Trophoblast cell (in vitro differentiated cells and primary cell): ENCODE measurements at regions not wholly inside any gene's neighbourhood (a gene's known extent, or its start where the extent isn't known, plus 50 kb on each side); places are given as distances from the start of the nearest gene placed in this dataset.
A peak's percentile ranks its signal among the peaks of the same experiment; 100 is the strongest.

Experiments
- DNase-seq, 2 donors: peaks; one replicate each; pipeline ENCODE4 v3.0.0-alpha.2; 2016
- H2AFZ ChIP-seq: 2 replicates; pipeline ENCODE4 v1.6.1; 2013; ENCODE audit warnings: low read length, moderate library complexity, mild to moderate bottlenecking; ENCODE audit not compliant: insufficient read depth, poor library complexity
- H2AK5ac ChIP-seq: 2 replicates; pipeline ENCODE4 v1.6.1; 2013; ENCODE audit warnings: mild to moderate bottlenecking, low read length
- H2BK120ac ChIP-seq: 2 replicates; pipeline ENCODE4 v1.6.1; 2013; ENCODE audit warnings: low read length, mild to moderate bottlenecking, moderate library complexity; ENCODE audit not compliant: insufficient read depth, poor library complexity
- H2BK12ac ChIP-seq: 2 replicates; pipeline ENCODE4 v1.6.1; 2013; ENCODE audit warnings: mild to moderate bottlenecking, low read length, moderate library complexity
- H2BK5ac ChIP-seq: 2 replicates; pipeline ENCODE4 v1.6.1; 2013; ENCODE audit warnings: low read length, low read depth, moderate library complexity, mild to moderate bottlenecking; ENCODE audit not compliant: poor library complexity
- H3K14ac ChIP-seq: 2 replicates; pipeline ENCODE4 v1.6.1; 2013; ENCODE audit warnings: mild to moderate bottlenecking, low read length
- H3K18ac ChIP-seq: 2 replicates; pipeline ENCODE4 v1.6.1; 2013; ENCODE audit warnings: mild to moderate bottlenecking, low read length
- H3K23ac ChIP-seq: 2 replicates; pipeline ENCODE4 v1.6.1; 2013; ENCODE audit warnings: low read length
- H3K27ac ChIP-seq: 2 replicates; pipeline ENCODE4 v1.5.1; 2013; ENCODE audit warnings: low read depth, mild to moderate bottlenecking, inconsistent platforms, low read length, moderate library complexity
- H3K27me3 ChIP-seq: 2 replicates; pipeline ENCODE4 v1.6.1; 2013; ENCODE audit warnings: inconsistent platforms, mild to moderate bottlenecking, low read length, moderate library complexity; ENCODE audit not compliant: insufficient read depth
- H3K36me3 ChIP-seq, 2 experiments: 1 replicate in 1 of 2; 2 replicates in 1 of 2; pipeline ENCODE4 v1.6.1; 2013; ENCODE audit warnings: low read length in 2 of 2, mild to moderate bottlenecking in 2 of 2, moderate library complexity in 1 of 2; ENCODE audit not compliant: insufficient read depth in 2 of 2, control insufficient read depth in 1 of 2
- H3K4ac ChIP-seq: 2 replicates; pipeline ENCODE4 v1.6.1; 2013; ENCODE audit warnings: low read depth, mild to moderate bottlenecking, low read length, moderate library complexity
- H3K4me1 ChIP-seq, 2 experiments: 1 replicate in 1 of 2; 2 replicates in 1 of 2; pipeline ENCODE4 v1.6.1; 2013; ENCODE audit warnings: low read length in 2 of 2, mild to moderate bottlenecking in 2 of 2, moderate library complexity in 1 of 2; ENCODE audit not compliant: insufficient read depth in 2 of 2, control insufficient read depth in 1 of 2
- H3K4me2 ChIP-seq: 2 replicates; pipeline ENCODE4 v1.6.1; 2013; ENCODE audit warnings: inconsistent platforms, mild to moderate bottlenecking, low read length, moderate library complexity
- H3K4me3 ChIP-seq: 2 replicates; pipeline ENCODE4 v1.5.1; 2013; ENCODE audit warnings: mild to moderate bottlenecking, low read depth, low read length, inconsistent platforms
- H3K79me1 ChIP-seq: one replicate; pipeline ENCODE4 v1.6.1; 2013; ENCODE audit warnings: low read length
- H3K79me2 ChIP-seq: 2 replicates; pipeline ENCODE4 v1.6.1; 2013; ENCODE audit warnings: low read length, mild to moderate bottlenecking; ENCODE audit not compliant: control insufficient read depth, insufficient read depth, poor library complexity
- H3K9ac ChIP-seq: 2 replicates; pipeline ENCODE4 v1.6.1; 2013; ENCODE audit warnings: mild to moderate bottlenecking, low read length
- H3K9me3 ChIP-seq: 2 replicates; pipeline ENCODE4 v1.6.1; 2013; ENCODE audit warnings: low read depth, mild to moderate bottlenecking, control low read depth, inconsistent platforms, low read length; ENCODE audit not compliant: insufficient read depth
- H4K12ac ChIP-seq: 2 replicates; pipeline ENCODE4 v1.6.1; 2013; ENCODE audit warnings: low read depth, mild to moderate bottlenecking, low read length, moderate library complexity
- H4K8ac ChIP-seq: 2 replicates; pipeline ENCODE4 v1.6.1; 2013; ENCODE audit warnings: low read depth, mild to moderate bottlenecking, low read length, moderate library complexity
- H4K91ac ChIP-seq: one replicate; pipeline ENCODE4 v1.6.1; 2013; ENCODE audit warnings: low read depth, mild to moderate bottlenecking, low read length, moderate library complexity
- WGBS: extraction: QIAGEN DNeasy Blood & Tissue Kit; methylation state at CpG from one replicate; pipeline ENCODE4 v1.1.7; 2013; ENCODE audit warnings: missing lambda C conversion rate; ENCODE audit not compliant: insufficient read length, insufficient coverage; ENCODE audit errors: extremely low coverage; 5-methylcytosine and 5-hydroxymethylcytosine counted together

DNA sequence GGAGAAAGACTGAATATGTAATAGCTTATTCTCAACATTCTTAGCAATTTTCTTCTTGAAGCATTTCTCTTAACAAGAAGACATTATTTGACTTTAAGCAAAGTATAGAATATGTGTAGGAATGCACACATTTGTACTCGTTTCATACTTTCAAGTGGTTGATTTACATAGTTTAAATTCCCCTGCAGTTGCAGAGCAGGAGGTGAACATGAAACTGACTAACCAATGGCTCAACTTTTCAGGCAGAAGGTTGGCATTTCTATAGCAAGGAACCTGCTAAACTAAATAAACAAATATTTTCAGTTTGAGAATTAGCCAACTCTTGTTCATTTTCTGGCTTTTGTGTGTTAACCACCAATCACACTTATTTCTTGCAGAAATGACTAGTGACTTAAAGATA is 145.4 kb upstream of the MYO16 start:
- no peaks in the 10 kb centered on the region for H3K9me3 ChIP-seq
- no peak overlapping the region for H3K4ac ChIP-seq
- no peak overlapping the region for H4K12ac ChIP-seq
- no peak overlapping the region for H4K91ac ChIP-seq
- DNase-seq = peak in 1 of 2 donors; percentile 4
- H3K4me1 ChIP-seq = no peaks in the 10 kb centered on the region
- H3K36me3 ChIP-seq = no peaks in the 10 kb centered on the region
- no peak overlapping the region for H3K9ac ChIP-seq
- no CpG with 5 or more reads among the region's 1 CpG for WGBS
- no peak overlapping the region for H3K23ac ChIP-seq
- H2BK5ac ChIP-seq = no peak overlapping the region
- H3K27me3 ChIP-seq = no peaks in the 10 kb centered on the region
- H2AFZ ChIP-seq = no peak overlapping the region
- no peak overlapping the region for H3K14ac ChIP-seq
- no peaks in the 10 kb centered on the region for H3K79me1 ChIP-seq
- H3K4me2 ChIP-seq = no peak overlapping the region
- H2AK5ac ChIP-seq = no peak overlapping the region
- no peak overlapping the region for H3K27ac ChIP-seq
- no peak overlapping the region for H4K8ac ChIP-seq
- H3K18ac ChIP-seq = no peak overlapping the region
- no peak overlapping the region for H2BK12ac ChIP-seq
- no peak overlapping the region for H2BK120ac ChIP-seq
- no peaks in the 10 kb centered on the region for H3K79me2 ChIP-seq
- H3K4me3 ChIP-seq = no peak overlapping the region

DNA sequence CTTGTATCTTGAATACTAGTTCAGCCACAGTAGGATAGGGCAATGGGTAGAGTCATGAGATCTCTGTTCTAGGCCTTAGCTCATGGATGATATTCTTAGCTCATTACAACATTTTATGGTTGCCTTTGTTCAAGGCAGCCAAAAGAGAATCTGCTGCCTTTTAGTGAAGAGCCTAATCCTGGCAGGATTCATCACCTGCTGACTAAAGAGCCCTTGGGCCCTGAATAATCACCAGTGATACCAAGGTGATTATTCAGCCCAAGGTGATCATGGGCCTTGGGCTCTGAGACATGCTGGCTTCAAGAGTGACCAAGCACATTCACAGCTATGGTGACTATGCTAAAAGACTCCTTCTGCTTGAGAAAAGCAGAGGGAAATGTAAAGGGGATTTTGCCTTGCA is 143.3 kb upstream of the MYO16 start:
- Histone ChIP-seq H3K4me2 (no peak overlapping the region), H3K27ac (no peak overlapping the region), H3K79me2 (no peaks in the 10 kb centered on the region)

GRCh38 chr13:108494991-108495645 is 134.3 kb upstream of the MYO16 start:
- Histone ChIP-seq H4K91ac (no peak overlapping the region), H2BK12ac (no peak overlapping the region), H3K4me1 (peaks cover 0 to 8% of the 10 kb centered on the region in 2 experiments), H3K23ac (no peak overlapping the region), H3K9me3 (no peaks in the 10 kb centered on the region), H2BK120ac (no peak overlapping the region), H3K79me2 (no peaks in the 10 kb centered on the region), H2BK5ac (no peak overlapping the region), H3K36me3 (no peaks in the 10 kb centered on the region), H3K14ac (no peak overlapping the region), H3K4ac (no peak overlapping the region), H2AFZ (no peak overlapping the region), H3K4me2 (peak overlapping the region; percentile 99), H3K9ac (no peak overlapping the region), H3K18ac (no peak overlapping the region), H4K12ac (no peak overlapping the region), H3K4me3 (peak overlapping the region; percentile 69), H2AK5ac (no peak overlapping the region), H3K27ac (no peak overlapping the region), H4K8ac (no peak overlapping the region), H3K27me3 (peaks cover 32% of the 10 kb centered on the region), H3K79me1 (no peaks in the 10 kb centered on the region)
- DNase-seq = no peak
- WGBS = no CpG with 5 or more reads among the region's 40 CpGs

More for the DNA sequence above, 143.3 kb upstream of the MYO16 start:
- no peak overlapping the region for H3K4me3 ChIP-seq
- no peak overlapping the region for H2AK5ac ChIP-seq
- H2BK12ac ChIP-seq = no peak overlapping the region
- no peak overlapping the region for H2AFZ ChIP-seq
- H3K27me3 ChIP-seq = no peaks in the 10 kb centered on the region
- no peak overlapping the region for H3K23ac ChIP-seq
- no peak overlapping the region for H4K91ac ChIP-seq
- no peak overlapping the region for H3K18ac ChIP-seq
- no peak overlapping the region for H3K9ac ChIP-seq
- no peak overlapping the region for H2BK120ac ChIP-seq
- H3K36me3 ChIP-seq = no peaks in the 10 kb centered on the region
- no peak overlapping the region for H3K14ac ChIP-seq
- H3K4ac ChIP-seq = no peak overlapping the region
- no peak overlapping the region for H4K12ac ChIP-seq
- no peaks in the 10 kb centered on the region for H3K4me1 ChIP-seq
- no peak for DNase-seq
- H3K9me3 ChIP-seq = no peaks in the 10 kb centered on the region
- H3K79me1 ChIP-seq = no peaks in the 10 kb centered on the region
- no peak overlapping the region for H2BK5ac ChIP-seq
- H4K8ac ChIP-seq = no peak overlapping the region

DNA sequence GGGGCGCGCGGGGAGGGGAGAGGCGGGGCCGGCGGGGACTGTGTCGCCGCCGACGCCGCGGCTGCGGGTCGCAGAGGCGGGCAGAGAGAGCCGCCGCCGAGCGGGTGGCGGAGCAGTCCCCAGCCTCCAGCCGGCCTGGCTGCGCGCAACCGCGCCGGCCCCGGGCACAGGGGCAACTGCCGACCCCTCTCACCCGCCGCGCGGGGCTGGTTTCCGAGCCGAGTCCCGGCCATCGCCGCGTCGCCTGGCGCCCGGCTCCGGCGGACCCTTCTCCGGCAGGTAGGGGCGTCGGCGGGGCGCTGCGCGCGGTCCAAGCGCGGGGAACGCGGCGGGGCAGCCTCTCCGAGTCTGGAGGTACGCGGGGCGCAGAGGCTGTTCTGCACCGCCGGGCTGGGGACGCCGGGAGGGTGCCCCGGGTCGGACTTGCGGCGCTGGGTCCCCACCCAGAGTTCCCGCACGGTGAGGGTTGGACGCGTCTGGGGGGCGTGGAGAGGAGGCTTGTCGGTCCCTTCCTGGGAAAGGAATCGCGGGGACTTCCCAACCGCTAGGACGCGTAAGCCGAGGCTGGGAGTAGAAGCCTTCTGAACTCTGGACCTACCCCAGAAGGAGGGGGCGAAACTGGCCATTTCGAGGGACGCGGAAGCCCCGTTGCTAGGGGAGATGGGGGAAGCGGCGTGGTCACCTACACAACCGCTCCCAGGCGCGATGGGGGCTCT is 133.6 kb upstream of the MYO16 start:
- H3K36me3 ChIP-seq = no peaks in the 10 kb centered on the region
- H2AK5ac ChIP-seq = no peak overlapping the region
- WGBS = no CpG with 5 or more reads among the region's 90 CpGs
- no peak overlapping the region for H3K4ac ChIP-seq
- no peak overlapping the region for H3K14ac ChIP-seq
- H2BK120ac ChIP-seq = no peak overlapping the region
- H3K79me2 ChIP-seq = no peaks in the 10 kb centered on the region
- H4K8ac ChIP-seq = no peak overlapping the region
- no peak overlapping the region for H3K9ac ChIP-seq
- H3K23ac ChIP-seq = no peak overlapping the region
- H3K18ac ChIP-seq = no peak overlapping the region
- H3K9me3 ChIP-seq = no peaks in the 10 kb centered on the region
- no peak for DNase-seq
- H3K4me3 ChIP-seq = peak overlapping the region; percentile 69
- no peak overlapping the region for H4K91ac ChIP-seq
- peaks cover 32% of the 10 kb centered on the region for H3K27me3 ChIP-seq
- H2BK12ac ChIP-seq = no peak overlapping the region
- H3K4me1 ChIP-seq = peaks cover 0 to 8% of the 10 kb centered on the region in 2 experiments
- no peak overlapping the region for H2BK5ac ChIP-seq
- no peak overlapping the region for H3K27ac ChIP-seq
- H2AFZ ChIP-seq = peak overlapping the region; percentile 43
- H3K79me1 ChIP-seq = no peaks in the 10 kb centered on the region
- no peak overlapping the region for H4K12ac ChIP-seq
- H3K4me2 ChIP-seq = peak overlapping the region; percentile 99
